ENCODE measurements at regions not wholly inside any gene's neighbourhood (a gene's known extent, or its start where the extent isn't known, plus 50 kb on each side); places are given as distances from the start of the nearest gene placed in this dataset.

DNA sequence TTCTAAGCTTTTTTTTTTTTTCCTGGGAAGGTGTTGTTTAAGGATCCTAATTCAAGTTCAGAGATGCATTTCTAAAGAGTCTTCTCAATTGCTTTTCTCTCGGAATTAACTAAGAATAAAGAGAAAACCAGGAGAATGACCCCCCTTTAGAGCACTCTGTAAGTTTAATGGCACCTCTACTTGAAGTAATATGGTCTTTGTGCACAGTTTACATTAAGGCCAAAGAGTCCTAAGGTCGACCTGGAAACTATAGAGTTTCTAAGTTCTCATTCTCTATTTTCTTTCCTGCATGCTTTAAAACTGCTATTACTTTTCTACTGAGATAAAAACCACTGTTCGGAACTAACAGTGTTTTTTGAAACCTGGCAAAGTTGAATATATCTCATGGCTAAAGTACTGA, 923.1 kb upstream of the CDH10 start:
- Mint-ChIP-seq H3K36me3 (ENCODE audit: insufficient read depth, unreplicated experiment) (peaks cover 5% of the 10 kb centered on the region), H3K27me3 (ENCODE audit: insufficient read depth, unreplicated experiment) (no peaks in the 10 kb centered on the region), H3K4me1 (ENCODE audit: low read depth, unreplicated experiment) (no peaks in the 10 kb centered on the region), H3K27ac (ENCODE audit: unreplicated experiment) (no peak overlapping the region), H3K4me3 (ENCODE audit: unreplicated experiment) (no peak overlapping the region), H3K9me3 (ENCODE audit: unreplicated experiment) (peaks cover 49% of the 10 kb centered on the region)
- intact Hi-C loops (cut with micrococcal nuclease; ENCODE audit: unreplicated experiment), result no loop called here
- no peak for DNase-seq
- Histone ChIP-seq H3K4me3 (ENCODE audit: low read depth, low read length) (no peak overlapping the region), H3K27me3 (replicated peaks; ENCODE audit: control insufficient read depth, insufficient read depth, low read length) (no peaks in the 10 kb centered on the region), H3K36me3 (ENCODE audit: control insufficient read depth, insufficient read depth, low read length) (no peaks in the 10 kb centered on the region), H3K4me1 (no peaks in the 10 kb centered on the region), H3K9me3 (no peaks in the 10 kb centered on the region)
- POLR2A ChIA-PET, result no interaction called here
- no TSS peak for BruUV-seq (replicated peaks)
- TF ChIP-seq, protein P1, sequence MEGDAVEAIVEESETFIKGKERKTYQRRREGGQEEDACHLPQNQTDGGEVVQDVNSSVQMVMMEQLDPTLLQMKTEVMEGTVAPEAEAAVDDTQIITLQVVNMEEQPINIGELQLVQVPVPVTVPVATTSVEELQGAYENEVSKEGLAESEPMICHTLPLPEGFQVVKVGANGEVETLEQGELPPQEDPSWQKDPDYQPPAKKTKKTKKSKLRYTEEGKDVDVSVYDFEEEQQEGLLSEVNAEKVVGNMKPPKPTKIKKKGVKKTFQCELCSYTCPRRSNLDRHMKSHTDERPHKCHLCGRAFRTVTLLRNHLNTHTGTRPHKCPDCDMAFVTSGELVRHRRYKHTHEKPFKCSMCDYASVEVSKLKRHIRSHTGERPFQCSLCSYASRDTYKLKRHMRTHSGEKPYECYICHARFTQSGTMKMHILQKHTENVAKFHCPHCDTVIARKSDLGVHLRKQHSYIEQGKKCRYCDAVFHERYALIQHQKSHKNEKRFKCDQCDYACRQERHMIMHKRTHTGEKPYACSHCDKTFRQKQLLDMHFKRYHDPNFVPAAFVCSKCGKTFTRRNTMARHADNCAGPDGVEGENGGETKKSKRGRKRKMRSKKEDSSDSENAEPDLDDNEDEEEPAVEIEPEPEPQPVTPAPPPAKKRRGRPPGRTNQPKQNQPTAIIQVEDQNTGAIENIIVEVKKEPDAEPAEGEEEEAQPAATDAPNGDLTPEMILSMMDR (IDR thresholded peaks at IDR 0.05; ENCODE audit: insufficient read depth in 1 of 2, low read depth in 1 of 2, low read length in 1 of 2, severe bottlenecking in 1 of 2, unreplicated experiment in 1 of 2), result no peak
- CTCF ChIA-PET, result no interaction called here

DNA sequence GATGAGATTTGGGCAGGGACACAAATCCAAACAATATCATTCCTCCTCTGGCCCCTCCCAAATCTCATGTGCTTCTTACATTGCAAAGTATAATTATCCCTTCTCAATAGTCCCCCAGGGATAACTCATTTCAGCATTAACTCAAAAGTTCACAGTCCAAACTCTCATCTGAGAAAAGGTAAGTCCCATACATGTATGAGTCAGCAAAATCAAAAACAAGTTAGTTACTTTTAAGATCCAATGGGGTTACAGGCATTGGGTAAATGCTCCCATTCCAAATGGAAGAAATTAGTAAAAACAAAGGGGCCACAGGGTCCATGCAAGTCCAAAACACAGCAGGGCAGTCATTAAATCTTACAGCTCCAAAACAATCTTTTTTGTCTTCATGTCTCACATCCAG, 917.9 kb upstream of the CDH10 start:
- Histone ChIP-seq H3K27me3 (replicated peaks; ENCODE audit: control insufficient read depth, insufficient read depth, low read length) (no peaks in the 10 kb centered on the region), H3K9me3 (no peaks in the 10 kb centered on the region), H3K4me3 (ENCODE audit: low read depth, low read length) (no peak overlapping the region), H3K36me3 (ENCODE audit: control insufficient read depth, insufficient read depth, low read length) (no peaks in the 10 kb centered on the region), H3K4me1 (no peaks in the 10 kb centered on the region)
- Mint-ChIP-seq H3K4me3 (ENCODE audit: unreplicated experiment) (no peak overlapping the region), H3K9me3 (ENCODE audit: unreplicated experiment) (peaks cover 25% of the 10 kb centered on the region), H3K27me3 (ENCODE audit: insufficient read depth, unreplicated experiment) (no peaks in the 10 kb centered on the region), H3K27ac (ENCODE audit: unreplicated experiment) (no peak overlapping the region), H3K4me1 (ENCODE audit: low read depth, unreplicated experiment) (no peaks in the 10 kb centered on the region), H3K36me3 (ENCODE audit: insufficient read depth, unreplicated experiment) (no peaks in the 10 kb centered on the region)
- intact Hi-C loops (cut with micrococcal nuclease; ENCODE audit: unreplicated experiment), result no loop called here
- TF ChIP-seq, protein P1 (IDR thresholded peaks at IDR 0.05; ENCODE audit: insufficient read depth in 1 of 2, low read depth in 1 of 2, low read length in 1 of 2, severe bottlenecking in 1 of 2, unreplicated experiment in 1 of 2), result no peak
- POLR2A ChIA-PET, result no interaction called here
- no peak for DNase-seq
- no TSS peak for BruUV-seq (replicated peaks)
- CTCF ChIA-PET, result no interaction called here

DNA sequence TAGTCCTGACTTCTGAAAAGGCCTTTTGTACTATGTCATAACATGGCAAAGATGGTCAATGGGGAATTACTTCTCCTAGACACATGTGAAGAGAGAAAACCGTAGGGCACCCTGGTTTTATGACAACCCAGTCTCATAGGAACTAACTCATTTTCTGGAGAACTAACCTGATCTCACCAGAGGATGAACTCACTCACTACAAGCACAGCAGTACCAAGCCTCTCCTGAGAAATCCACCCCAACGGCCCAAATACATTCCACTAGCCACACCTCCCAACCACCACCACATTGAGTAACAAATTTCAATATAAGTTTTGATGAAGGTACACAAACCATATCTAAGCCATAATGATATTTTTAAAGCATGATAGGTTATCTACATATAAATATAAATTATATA, 909.3 kb upstream of the CDH10 start:
- Mint-ChIP-seq H3K4me1 (ENCODE audit: low read depth, unreplicated experiment) (no peaks in the 10 kb centered on the region), H3K27me3 (ENCODE audit: insufficient read depth, unreplicated experiment) (no peaks in the 10 kb centered on the region), H3K9me3 (ENCODE audit: unreplicated experiment) (no peaks in the 10 kb centered on the region), H3K27ac (ENCODE audit: unreplicated experiment) (no peak overlapping the region), H3K4me3 (ENCODE audit: unreplicated experiment) (no peak overlapping the region), H3K36me3 (ENCODE audit: insufficient read depth, unreplicated experiment) (no peaks in the 10 kb centered on the region)
- Histone ChIP-seq H3K9me3 (no peaks in the 10 kb centered on the region), H3K4me1 (no peaks in the 10 kb centered on the region), H3K36me3 (ENCODE audit: control insufficient read depth, insufficient read depth, low read length) (no peaks in the 10 kb centered on the region), H3K4me3 (ENCODE audit: low read depth, low read length) (no peak overlapping the region), H3K27me3 (replicated peaks; ENCODE audit: control insufficient read depth, insufficient read depth, low read length) (no peaks in the 10 kb centered on the region)
- ChIA-PET POLR2A (no interaction called here), CTCF (no interaction called here)
- DNase-seq, result no peak
- intact Hi-C loops (cut with micrococcal nuclease; ENCODE audit: unreplicated experiment), result no loop called here
- TF ChIP-seq, protein P1 (IDR thresholded peaks at IDR 0.05; ENCODE audit: insufficient read depth in 1 of 2, low read depth in 1 of 2, low read length in 1 of 2, severe bottlenecking in 1 of 2, unreplicated experiment in 1 of 2), result no peak
- BruUV-seq (replicated peaks), result no TSS peak
